ENCODE measurements at regions not wholly inside any gene's neighbourhood (a gene's known extent, or its start where the extent isn't known, plus 50 kb on each side); places are given as distances from the start of the nearest gene placed in this dataset.

DNA sequence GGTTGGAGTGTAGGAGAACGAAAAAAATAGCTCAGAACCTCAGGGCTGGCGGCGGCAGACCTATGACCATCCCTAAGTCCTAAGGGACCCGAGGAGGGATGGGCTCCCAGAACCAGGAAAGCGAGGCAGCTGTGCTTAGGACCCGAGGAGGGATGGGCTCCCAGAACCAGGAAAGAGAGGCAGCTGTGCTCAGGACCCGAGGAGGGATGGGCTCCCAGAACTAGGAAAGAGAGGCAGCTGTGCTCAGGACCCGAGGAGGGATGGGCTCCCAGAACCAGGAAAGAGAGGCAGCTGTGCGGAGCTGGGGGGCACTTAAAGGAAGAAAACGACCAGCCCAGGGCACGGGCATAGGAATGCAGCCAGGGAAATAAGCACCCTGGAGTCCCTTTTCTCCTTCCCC lies 125.0 kb upstream of the DLG1 start:
- 86% methylated on average over 11 of the region's 11 CpGs for WGBS
- Histone ChIP-seq H3K4me1 (ENCODE audit: control insufficient read depth in 4 of 4, insufficient read depth in 4 of 4, low read length in 3 of 4) (no peaks in the 10 kb centered on the region), H3K36me3 (ENCODE audit: control insufficient read depth in 4 of 4, insufficient read depth in 3 of 4, low read depth in 1 of 4, low read length in 3 of 4) (no peaks in the 10 kb centered on the region), H3K9ac (ENCODE audit: low read depth in 1 of 2, low read length in 2 of 2) (no peak overlapping the region), H3K4me3 (ENCODE audit: low read depth in 1 of 3, low read length in 3 of 3) (no peak overlapping the region), H3K27ac (ENCODE audit: low read depth in 1 of 2, low read length in 2 of 2) (no peak overlapping the region), H3K9me3 (ENCODE audit: control insufficient read depth in 4 of 4, low read length in 3 of 4) (no peaks in the 10 kb centered on the region), H3K27me3 (ENCODE audit: control insufficient read depth in 4 of 4, insufficient read depth in 4 of 4, low read length in 3 of 4) (no peaks in the 10 kb centered on the region)
- no peak for DNase-seq (ENCODE audit: low spot score)
- TF ChIP-seq, protein P1, sequence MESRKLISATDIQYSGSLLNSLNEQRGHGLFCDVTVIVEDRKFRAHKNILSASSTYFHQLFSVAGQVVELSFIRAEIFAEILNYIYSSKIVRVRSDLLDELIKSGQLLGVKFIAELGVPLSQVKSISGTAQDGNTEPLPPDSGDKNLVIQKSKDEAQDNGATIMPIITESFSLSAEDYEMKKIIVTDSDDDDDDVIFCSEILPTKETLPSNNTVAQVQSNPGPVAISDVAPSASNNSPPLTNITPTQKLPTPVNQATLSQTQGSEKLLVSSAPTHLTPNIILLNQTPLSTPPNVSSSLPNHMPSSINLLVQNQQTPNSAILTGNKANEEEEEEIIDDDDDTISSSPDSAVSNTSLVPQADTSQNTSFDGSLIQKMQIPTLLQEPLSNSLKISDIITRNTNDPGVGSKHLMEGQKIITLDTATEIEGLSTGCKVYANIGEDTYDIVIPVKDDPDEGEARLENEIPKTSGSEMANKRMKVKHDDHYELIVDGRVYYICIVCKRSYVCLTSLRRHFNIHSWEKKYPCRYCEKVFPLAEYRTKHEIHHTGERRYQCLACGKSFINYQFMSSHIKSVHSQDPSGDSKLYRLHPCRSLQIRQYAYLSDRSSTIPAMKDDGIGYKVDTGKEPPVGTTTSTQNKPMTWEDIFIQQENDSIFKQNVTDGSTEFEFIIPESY (IDR thresholded peaks at IDR 0.05), result no peak
- TF ChIP-seq SP1 (IDR thresholded peaks at IDR 0.05) (no peak), RXRA (IDR thresholded peaks at IDR 0.05) (no peak), HNF4G (IDR thresholded peaks at IDR 0.05) (no peak)

- H3K27me3 ChIP-seq (ENCODE audit: control insufficient read depth in 4 of 4, insufficient read depth in 4 of 4, low read length in 3 of 4), result no peaks in the 10 kb centered on the region
- 73% methylated on average over 7 of the region's 7 CpGs for WGBS
- H3K36me3 ChIP-seq (ENCODE audit: control insufficient read depth in 4 of 4, insufficient read depth in 3 of 4, low read depth in 1 of 4, low read length in 3 of 4), result no peaks in the 10 kb centered on the region
- no peak overlapping the region for H3K27ac ChIP-seq (ENCODE audit: low read depth in 1 of 2, low read length in 2 of 2)
- peaks cover 0 to 2% (median 0%) of the 10 kb centered on the region in 4 donors for H3K4me1 ChIP-seq (ENCODE audit: control insufficient read depth in 4 of 4, insufficient read depth in 4 of 4, low read length in 3 of 4)
- no peaks in the 10 kb centered on the region for H3K9me3 ChIP-seq (ENCODE audit: control insufficient read depth in 4 of 4, low read length in 3 of 4)
- no peak overlapping the region for H3K4me3 ChIP-seq (ENCODE audit: low read depth in 1 of 3, low read length in 3 of 3)
- no peak overlapping the region for H3K9ac ChIP-seq (ENCODE audit: low read depth in 1 of 2, low read length in 2 of 2)
- DNase-seq (ENCODE audit: low spot score), result no peak
- TF ChIP-seq FOXA2 (IDR thresholded peaks at IDR 0.05) (no peak), SP1 (IDR thresholded peaks at IDR 0.05) (no peak), MAX (IDR thresholded peaks at IDR 0.05) (no peak), TAF1 (conservative IDR thresholded peaks at IDR 0.05) (no peak), RAD21 (IDR thresholded peaks at IDR 0.05) (no peak)
- TF ChIP-seq, protein P2, sequence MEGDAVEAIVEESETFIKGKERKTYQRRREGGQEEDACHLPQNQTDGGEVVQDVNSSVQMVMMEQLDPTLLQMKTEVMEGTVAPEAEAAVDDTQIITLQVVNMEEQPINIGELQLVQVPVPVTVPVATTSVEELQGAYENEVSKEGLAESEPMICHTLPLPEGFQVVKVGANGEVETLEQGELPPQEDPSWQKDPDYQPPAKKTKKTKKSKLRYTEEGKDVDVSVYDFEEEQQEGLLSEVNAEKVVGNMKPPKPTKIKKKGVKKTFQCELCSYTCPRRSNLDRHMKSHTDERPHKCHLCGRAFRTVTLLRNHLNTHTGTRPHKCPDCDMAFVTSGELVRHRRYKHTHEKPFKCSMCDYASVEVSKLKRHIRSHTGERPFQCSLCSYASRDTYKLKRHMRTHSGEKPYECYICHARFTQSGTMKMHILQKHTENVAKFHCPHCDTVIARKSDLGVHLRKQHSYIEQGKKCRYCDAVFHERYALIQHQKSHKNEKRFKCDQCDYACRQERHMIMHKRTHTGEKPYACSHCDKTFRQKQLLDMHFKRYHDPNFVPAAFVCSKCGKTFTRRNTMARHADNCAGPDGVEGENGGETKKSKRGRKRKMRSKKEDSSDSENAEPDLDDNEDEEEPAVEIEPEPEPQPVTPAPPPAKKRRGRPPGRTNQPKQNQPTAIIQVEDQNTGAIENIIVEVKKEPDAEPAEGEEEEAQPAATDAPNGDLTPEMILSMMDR (IDR thresholded peaks at IDR 0.05; ENCODE audit: low read depth, low read length, missing input control), result no peak
Observed at GRCh38 chr3:197422506-197422905, 124.1 kb upstream of the DLG1 start.

DNA sequence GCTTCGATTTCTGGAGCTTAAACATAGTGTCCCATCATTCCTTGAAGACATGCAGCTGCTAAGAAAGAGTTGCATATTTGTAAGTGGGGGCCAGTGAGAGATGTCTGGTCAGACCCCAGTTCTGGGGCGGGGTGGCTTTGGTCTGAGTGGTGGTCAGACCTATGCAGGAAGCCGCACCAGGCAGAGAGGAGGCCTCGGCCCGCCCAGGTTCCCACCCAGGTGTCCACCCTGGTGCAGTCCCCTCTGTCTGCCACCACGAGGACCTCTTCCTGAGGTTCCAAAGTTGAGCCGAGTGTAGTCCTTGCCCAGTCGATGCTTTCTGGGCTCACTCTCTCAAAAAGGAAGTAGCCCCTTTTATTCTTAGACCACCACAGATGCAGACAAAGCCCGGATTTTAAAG lies 122.6 kb upstream of the DLG1 start:
- no peak overlapping the region for H3K9ac ChIP-seq (ENCODE audit: low read depth in 1 of 2, low read length in 2 of 2)
- no peaks in the 10 kb centered on the region for H3K36me3 ChIP-seq (ENCODE audit: control insufficient read depth in 4 of 4, insufficient read depth in 3 of 4, low read depth in 1 of 4, low read length in 3 of 4)
- no peak overlapping the region for H3K27ac ChIP-seq (ENCODE audit: low read depth in 1 of 2, low read length in 2 of 2)
- TF ChIP-seq GABPA (IDR thresholded peaks at IDR 0.05 in 1 of 2, conservative IDR thresholded peaks at IDR 0.05 in 1 of 2), result no peak
- no peak for TF ChIP-seq JUND (IDR thresholded peaks at IDR 0.05)
- TF ChIP-seq, protein P3, sequence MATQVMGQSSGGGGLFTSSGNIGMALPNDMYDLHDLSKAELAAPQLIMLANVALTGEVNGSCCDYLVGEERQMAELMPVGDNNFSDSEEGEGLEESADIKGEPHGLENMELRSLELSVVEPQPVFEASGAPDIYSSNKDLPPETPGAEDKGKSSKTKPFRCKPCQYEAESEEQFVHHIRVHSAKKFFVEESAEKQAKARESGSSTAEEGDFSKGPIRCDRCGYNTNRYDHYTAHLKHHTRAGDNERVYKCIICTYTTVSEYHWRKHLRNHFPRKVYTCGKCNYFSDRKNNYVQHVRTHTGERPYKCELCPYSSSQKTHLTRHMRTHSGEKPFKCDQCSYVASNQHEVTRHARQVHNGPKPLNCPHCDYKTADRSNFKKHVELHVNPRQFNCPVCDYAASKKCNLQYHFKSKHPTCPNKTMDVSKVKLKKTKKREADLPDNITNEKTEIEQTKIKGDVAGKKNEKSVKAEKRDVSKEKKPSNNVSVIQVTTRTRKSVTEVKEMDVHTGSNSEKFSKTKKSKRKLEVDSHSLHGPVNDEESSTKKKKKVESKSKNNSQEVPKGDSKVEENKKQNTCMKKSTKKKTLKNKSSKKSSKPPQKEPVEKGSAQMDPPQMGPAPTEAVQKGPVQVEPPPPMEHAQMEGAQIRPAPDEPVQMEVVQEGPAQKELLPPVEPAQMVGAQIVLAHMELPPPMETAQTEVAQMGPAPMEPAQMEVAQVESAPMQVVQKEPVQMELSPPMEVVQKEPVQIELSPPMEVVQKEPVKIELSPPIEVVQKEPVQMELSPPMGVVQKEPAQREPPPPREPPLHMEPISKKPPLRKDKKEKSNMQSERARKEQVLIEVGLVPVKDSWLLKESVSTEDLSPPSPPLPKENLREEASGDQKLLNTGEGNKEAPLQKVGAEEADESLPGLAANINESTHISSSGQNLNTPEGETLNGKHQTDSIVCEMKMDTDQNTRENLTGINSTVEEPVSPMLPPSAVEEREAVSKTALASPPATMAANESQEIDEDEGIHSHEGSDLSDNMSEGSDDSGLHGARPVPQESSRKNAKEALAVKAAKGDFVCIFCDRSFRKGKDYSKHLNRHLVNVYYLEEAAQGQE (IDR thresholded peaks at IDR 0.05), result no peak
- no peak for TF ChIP-seq FOXA1 (IDR thresholded peaks at IDR 0.05)
- TF ChIP-seq HNF4G (IDR thresholded peaks at IDR 0.05), result no peak
- no peak for TF ChIP-seq RXRA (IDR thresholded peaks at IDR 0.05)
- 90% methylated on average over 9 of the region's 9 CpGs for WGBS
- H3K4me1 ChIP-seq (ENCODE audit: control insufficient read depth in 4 of 4, insufficient read depth in 4 of 4, low read length in 3 of 4), result peaks cover 0 to 5% (median 0%) of the 10 kb centered on the region in 4 donors
- no peaks in the 10 kb centered on the region for H3K9me3 ChIP-seq (ENCODE audit: control insufficient read depth in 4 of 4, low read length in 3 of 4)
- no peaks in the 10 kb centered on the region for H3K27me3 ChIP-seq (ENCODE audit: control insufficient read depth in 4 of 4, insufficient read depth in 4 of 4, low read length in 3 of 4)
- DNase-seq (ENCODE audit: low spot score), result no peak
- no peak overlapping the region for H3K4me3 ChIP-seq (ENCODE audit: low read depth in 1 of 3, low read length in 3 of 3)

All from liver (tissue), 8 donors.